Osteoblast (primary cell): ENCODE measurements at regions not wholly inside any gene's neighbourhood (a gene's known extent, or its start where the extent isn't known, plus 50 kb on each side); places are given as distances from the start of the nearest gene placed in this dataset.
A peak's percentile ranks its signal among the peaks of the same experiment; 100 is the strongest.

Source experiments
- DNase-seq: peaks from one replicate; pipeline ENCODE4 v3.0.0; 2011; ENCODE audit warnings: low spot score, mixed read lengths; ENCODE audit not compliant: insufficient read length; ENCODE audit errors: missing footprints
- H2AFZ ChIP-seq: 2 replicates; pipeline ENCODE4 v1.6.0; 2011; ENCODE audit warnings: mild to moderate bottlenecking, low read length
- H3K27ac ChIP-seq: 2 replicates; pipeline ENCODE4 v1.5.1; 2011; ENCODE audit warnings: mild to moderate bottlenecking, low read depth, low read length, moderate library complexity
- H3K27me3 ChIP-seq: 2 replicates; pipeline ENCODE4 v1.6.0; 2012; ENCODE audit warnings: mild to moderate bottlenecking, control low read depth, inconsistent platforms, low read length, moderate library complexity; ENCODE audit not compliant: insufficient read depth
- H3K36me3 ChIP-seq: 2 replicates; pipeline ENCODE4 v1.5.1; 2011; ENCODE audit warnings: mild to moderate bottlenecking, low read length, control low read depth, moderate library complexity; ENCODE audit not compliant: insufficient read depth
- H3K4me1 ChIP-seq: 2 replicates; pipeline ENCODE4 v1.5.1; 2011; ENCODE audit warnings: mild to moderate bottlenecking, low read length, control low read depth, moderate library complexity; ENCODE audit not compliant: insufficient read depth
- H3K4me2 ChIP-seq: 2 replicates; pipeline ENCODE4 v1.6.0; 2011; ENCODE audit warnings: mild to moderate bottlenecking, low read length; ENCODE audit not compliant: insufficient read depth
- H3K4me3 ChIP-seq: fragments of 200-600 bp; sonication (generic); 3 replicates; pipeline ENCODE4 v1.5.1; 2012; ENCODE audit warnings: mild to moderate bottlenecking, low read length, inconsistent platforms; ENCODE audit not compliant: insufficient read depth
- H3K79me2 ChIP-seq: 2 replicates; pipeline ENCODE4 v1.6.0; 2012; ENCODE audit warnings: mild to moderate bottlenecking, low read length, control low read depth, inconsistent platforms; ENCODE audit not compliant: insufficient read depth
- H3K9me3 ChIP-seq: 2 replicates; pipeline ENCODE4 v1.5.1; 2011; ENCODE audit warnings: low read depth, low read length, control low read depth
- H4K20me1 ChIP-seq: 2 replicates; pipeline ENCODE4 v1.6.0; 2012; ENCODE audit warnings: mild to moderate bottlenecking, low read length, control low read depth; ENCODE audit not compliant: insufficient read depth
- TF ChIP-seq, protein P1 (sequence below): IDR thresholded peaks from 2 replicates; pipeline ENCODE4 v1.5.1; 2011; ENCODE audit warnings: mild to moderate bottlenecking, low read depth, low read length, moderate library complexity; ENCODE audit errors: extremely low read depth

DNA sequence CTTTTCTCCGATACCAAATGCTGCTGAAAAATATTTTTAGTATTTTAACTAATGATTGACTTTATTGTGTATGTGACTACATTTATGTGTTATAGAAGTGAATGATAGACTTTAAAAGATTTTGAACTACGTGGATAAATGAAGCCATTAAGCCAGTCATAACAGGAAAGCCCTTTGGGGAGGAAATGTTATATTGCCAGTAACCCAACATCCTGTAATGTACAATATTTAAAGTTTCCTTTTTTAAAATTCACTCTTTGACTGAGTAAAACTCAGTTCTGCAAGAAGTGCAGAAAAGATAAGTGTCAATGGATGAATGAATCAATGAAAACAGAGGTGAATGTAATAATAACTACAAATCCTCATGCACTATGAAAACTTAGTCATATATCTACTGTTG is 102.6 kb upstream of the TLE4 start:
- H3K27ac ChIP-seq: no peak overlapping the region
- no peaks in the 10 kb centered on the region for H3K4me1 ChIP-seq
- no peak overlapping the region for H3K4me2 ChIP-seq
- no peak overlapping the region for H2AFZ ChIP-seq
- no peaks in the 10 kb centered on the region for H3K79me2 ChIP-seq
- H3K36me3 ChIP-seq: no peaks in the 10 kb centered on the region
- no peaks in the 10 kb centered on the region for H3K27me3 ChIP-seq
- TF ChIP-seq, protein P1, sequence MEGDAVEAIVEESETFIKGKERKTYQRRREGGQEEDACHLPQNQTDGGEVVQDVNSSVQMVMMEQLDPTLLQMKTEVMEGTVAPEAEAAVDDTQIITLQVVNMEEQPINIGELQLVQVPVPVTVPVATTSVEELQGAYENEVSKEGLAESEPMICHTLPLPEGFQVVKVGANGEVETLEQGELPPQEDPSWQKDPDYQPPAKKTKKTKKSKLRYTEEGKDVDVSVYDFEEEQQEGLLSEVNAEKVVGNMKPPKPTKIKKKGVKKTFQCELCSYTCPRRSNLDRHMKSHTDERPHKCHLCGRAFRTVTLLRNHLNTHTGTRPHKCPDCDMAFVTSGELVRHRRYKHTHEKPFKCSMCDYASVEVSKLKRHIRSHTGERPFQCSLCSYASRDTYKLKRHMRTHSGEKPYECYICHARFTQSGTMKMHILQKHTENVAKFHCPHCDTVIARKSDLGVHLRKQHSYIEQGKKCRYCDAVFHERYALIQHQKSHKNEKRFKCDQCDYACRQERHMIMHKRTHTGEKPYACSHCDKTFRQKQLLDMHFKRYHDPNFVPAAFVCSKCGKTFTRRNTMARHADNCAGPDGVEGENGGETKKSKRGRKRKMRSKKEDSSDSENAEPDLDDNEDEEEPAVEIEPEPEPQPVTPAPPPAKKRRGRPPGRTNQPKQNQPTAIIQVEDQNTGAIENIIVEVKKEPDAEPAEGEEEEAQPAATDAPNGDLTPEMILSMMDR: no peak
- no peaks in the 10 kb centered on the region for H4K20me1 ChIP-seq
- DNase-seq: no peak
- H3K4me3 ChIP-seq: no peak overlapping the region
- no peaks in the 10 kb centered on the region for H3K9me3 ChIP-seq

DNA sequence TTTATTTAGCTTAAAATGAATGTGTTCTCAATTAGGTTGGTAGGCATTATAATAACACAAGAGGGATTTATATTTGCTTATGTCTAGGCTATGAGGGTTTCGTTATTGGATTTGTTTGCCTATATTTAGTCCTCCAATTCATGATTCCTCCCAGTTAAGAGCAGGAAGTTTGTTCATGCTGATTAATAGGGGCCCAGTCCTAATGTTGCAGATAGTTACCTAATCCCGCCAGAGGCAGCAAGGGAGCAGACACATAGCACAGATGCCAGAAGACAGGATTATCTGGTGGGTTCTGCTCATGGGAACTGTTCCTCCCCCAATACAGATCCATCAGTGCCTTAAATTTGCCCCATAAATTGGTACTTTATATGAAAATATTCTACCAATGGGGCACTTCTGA is 100.8 kb upstream of the TLE4 start:
- Histone ChIP-seq H3K27me3 (no peaks in the 10 kb centered on the region), H3K4me1 (no peaks in the 10 kb centered on the region), H3K4me3 (no peak overlapping the region), H3K9me3 (no peaks in the 10 kb centered on the region), H2AFZ (no peak overlapping the region), H3K27ac (no peak overlapping the region), H3K79me2 (no peaks in the 10 kb centered on the region), H3K36me3 (no peaks in the 10 kb centered on the region), H4K20me1 (no peaks in the 10 kb centered on the region), H3K4me2 (no peak overlapping the region)
- TF ChIP-seq, protein P1: no peak
- DNase-seq: no peak

DNA sequence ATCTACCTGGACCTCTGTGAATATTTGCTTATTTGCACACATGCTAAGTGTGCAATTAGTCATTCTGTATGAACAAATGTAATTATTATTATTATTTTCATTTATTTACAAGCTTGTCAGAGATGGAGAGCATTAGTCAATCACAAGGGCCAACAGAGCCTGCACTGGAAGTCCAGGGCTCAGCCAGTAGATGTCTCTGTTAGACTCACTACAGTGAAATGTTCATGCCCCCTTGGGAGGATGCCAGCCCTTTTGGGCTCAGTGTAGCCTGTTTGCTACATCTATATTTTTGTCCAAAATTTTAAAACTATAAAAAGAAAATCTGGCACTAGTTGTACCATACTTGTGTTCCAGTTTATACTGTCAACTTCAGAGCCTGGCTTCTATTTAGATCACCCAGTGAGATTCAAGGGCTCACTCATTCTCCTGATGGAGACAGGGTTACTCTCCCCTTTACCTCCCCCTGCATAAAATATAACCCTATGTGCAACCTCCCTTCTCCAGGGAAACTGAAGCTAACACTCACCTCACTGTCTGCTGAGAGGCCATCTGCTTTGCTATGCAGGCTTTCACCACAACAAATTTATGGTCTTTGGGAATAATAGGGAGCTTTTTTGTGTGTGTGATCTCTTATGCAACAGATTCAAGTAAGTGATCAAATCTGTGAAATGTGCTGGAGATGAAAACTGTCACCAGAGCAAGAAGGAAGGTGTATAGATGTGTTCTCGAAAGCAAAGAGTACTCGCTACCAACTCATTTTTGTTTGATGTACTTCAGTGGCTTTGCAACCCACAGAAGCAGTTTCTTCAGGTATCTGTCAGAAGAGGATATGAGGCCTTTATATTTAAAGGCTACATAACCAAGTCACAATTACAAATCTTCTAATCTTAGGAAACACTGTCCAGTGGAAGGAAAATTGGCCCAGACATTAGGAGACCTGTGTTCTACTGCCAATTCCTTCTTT is 99.9 kb upstream of the TLE4 start:
- Histone ChIP-seq H3K27ac (no peak overlapping the region), H3K4me2 (no peak overlapping the region), H2AFZ (no peak overlapping the region), H3K4me1 (no peaks in the 10 kb centered on the region), H3K36me3 (no peaks in the 10 kb centered on the region), H3K27me3 (no peaks in the 10 kb centered on the region), H3K79me2 (no peaks in the 10 kb centered on the region), H3K4me3 (no peak overlapping the region), H3K9me3 (no peaks in the 10 kb centered on the region), H4K20me1 (no peaks in the 10 kb centered on the region)
- peak; percentile 75 for DNase-seq
- TF ChIP-seq, protein P1: peak; percentile 57

DNA sequence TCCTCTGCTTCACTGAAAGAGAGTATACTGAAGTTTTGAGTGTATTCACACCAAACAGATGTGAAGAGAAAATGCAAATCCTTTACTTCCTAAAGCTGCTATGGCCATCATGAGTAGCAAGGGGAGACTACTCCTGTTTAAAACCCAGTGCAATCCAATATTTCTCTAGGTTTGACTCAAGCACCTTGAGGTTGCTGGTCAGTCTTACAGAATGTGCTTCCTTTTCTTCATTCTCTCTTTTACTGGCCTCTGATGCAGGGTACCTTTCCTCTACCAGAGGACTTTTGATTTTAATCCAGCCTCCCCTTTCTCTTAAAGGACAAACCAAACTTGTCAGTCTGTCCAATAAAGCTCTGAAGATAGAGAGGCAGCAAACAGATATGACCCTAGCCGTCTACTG is 98.1 kb upstream of the TLE4 start:
- H3K36me3 ChIP-seq: no peaks in the 10 kb centered on the region
- no peak overlapping the region for H3K27ac ChIP-seq
- no peaks in the 10 kb centered on the region for H3K27me3 ChIP-seq
- no peaks in the 10 kb centered on the region for H4K20me1 ChIP-seq
- DNase-seq: no peak
- H3K4me3 ChIP-seq: no peak overlapping the region
- no peak overlapping the region for H3K4me2 ChIP-seq
- H3K9me3 ChIP-seq: no peaks in the 10 kb centered on the region
- H2AFZ ChIP-seq: no peak overlapping the region
- no peaks in the 10 kb centered on the region for H3K4me1 ChIP-seq
- H3K79me2 ChIP-seq: no peaks in the 10 kb centered on the region
- TF ChIP-seq, protein P1: no peak
